Sciatic nerve (tissue), 2 donors: ENCODE measurements at regions not wholly inside any gene's neighbourhood (a gene's known extent, or its start where the extent isn't known, plus 50 kb on each side); places are given as distances from the start of the nearest gene placed in this dataset.
"Not testable (repeated sequence)": the region's sequence is repeated elsewhere in the genome, so short reads cannot be mapped to it uniquely, and the experiment has no call there.

Source experiments
- ATAC-seq: fragments of 200-7000 bp; cut with Tn5 transposase; one replicate; pipeline ENCODE4 v1.9.1; 2020; ENCODE audit warnings: mild to moderate bottlenecking, moderate library complexity
- DNase-seq: peaks from one replicate; pipeline ENCODE4 v3.0.0-alpha.2; 2020; ENCODE audit warnings: low spot score
- intact Hi-C: fragments of 100-400 bp; cut with DNase I; formaldehyde crosslinking; loops from one replicate; pipeline ENCODE4 v1.14.2; 2022
- donor health status: DM: no; HTN: no; CAD: no.
- donor health status: DM: no; HTN: no; CAD: no.

DNA sequence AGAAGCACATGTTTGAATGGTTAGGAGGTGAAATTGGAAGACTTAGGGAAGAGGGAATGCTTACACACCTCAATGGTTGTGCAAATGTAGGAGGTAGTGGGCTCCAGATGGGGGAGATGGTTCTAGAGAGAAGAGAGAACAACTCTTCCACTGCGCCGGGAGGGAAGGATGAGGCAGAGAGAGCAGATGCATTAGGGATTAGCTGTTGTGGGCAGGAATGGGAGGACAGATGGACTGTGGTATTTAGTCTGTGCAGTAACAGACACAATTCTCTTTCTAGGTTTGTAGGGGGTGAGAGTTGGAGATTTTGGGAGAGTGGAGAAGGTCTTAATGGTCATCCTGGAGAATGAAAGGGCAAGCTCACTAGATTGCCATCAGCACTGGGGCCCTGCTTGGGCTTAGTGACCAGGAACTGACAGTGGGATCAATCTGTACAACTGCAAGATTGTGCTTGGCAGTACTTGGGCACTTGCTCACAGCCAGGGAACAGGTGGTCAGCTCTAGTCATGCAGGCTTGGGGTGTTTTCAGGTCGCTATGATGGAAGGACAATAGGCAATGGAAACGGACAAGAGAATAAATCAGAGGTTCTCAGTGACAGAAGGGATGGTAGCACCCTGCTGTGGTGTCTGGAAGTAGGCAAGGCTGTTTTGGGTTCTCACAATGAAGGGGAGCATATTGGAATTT is 182.0 kb upstream of the MYLIP start:
- no peak for ATAC-seq
- no peak for DNase-seq
- intact Hi-C loops, result no loop called here

GRCh38 chr6:15945593-15946159 is 183.2 kb upstream of the MYLIP start:
- no peak for DNase-seq

DNA sequence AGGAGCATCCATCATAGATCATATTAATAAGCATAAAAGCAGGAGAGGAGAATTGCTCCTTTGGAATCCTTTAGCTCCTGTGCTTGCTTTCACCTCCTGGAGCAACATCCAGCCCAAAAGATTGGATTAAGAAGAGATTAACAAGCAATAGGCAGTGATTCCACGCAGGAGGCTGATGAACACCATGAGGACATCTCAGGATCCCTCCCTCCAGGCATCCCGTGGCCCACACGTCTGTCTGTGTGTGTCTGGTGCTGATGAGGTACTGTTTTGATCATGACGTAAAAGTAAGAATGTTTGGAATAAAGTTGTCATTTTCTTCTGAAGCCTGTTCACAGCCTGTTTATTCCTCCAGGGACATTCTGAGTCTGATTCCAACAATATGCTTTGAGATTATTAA is 185.5 kb upstream of the MYLIP start:
- intact Hi-C loops, result no loop called here
- peak; percentile 61 for ATAC-seq
- DNase-seq, result no peak

More at GRCh38 chr6:15945593-15946159, 183.2 kb upstream of the MYLIP start:
- intact Hi-C loops, result no loop called here
- no peak for ATAC-seq

- intact Hi-C loops, result no loop called here
These were observed 187.7 kb upstream of the MYLIP start for GRCh38 chr6:15941168-15941567.

DNA sequence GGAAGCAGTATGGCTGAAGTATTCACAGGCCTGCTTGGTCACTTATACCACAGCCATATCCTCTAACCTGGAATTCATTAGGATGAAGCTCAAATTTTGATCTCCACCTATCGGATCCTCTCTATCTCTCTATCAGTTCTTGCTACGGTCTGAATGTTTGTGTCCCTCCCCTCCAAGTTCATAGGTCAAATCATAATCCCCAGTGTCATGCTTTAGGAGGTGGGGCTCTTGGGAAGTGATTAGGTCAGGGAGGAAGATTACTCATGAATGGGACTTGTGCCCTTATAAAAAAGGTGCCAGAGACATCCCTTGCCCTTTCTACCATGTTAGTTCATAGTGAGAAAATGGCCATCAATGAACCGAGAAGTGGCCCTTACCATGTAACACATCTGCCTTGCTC is 190.8 kb upstream of the MYLIP start:
- intact Hi-C loops, result no loop called here
- no peak for ATAC-seq
- no peak for DNase-seq

More at GRCh38 chr6:15941168-15941567, 187.7 kb upstream of the MYLIP start:
- ATAC-seq (no peak), DNase-seq (no peak)

GRCh38 chr6:15937602-15938001 is 191.3 kb upstream of the MYLIP start:
- intact Hi-C loops, result no loop called here
- no peak for DNase-seq
- ATAC-seq, result no peak

GRCh38 chr6:15936503-15936902 is 192.4 kb upstream of the MYLIP start:
- DNase-seq, result no peak
- no peak for ATAC-seq
- intact Hi-C loops, result no loop called here

- intact Hi-C loops, result no loop called here
- DNase-seq (no peak), ATAC-seq (no peak)
These were observed 193.2 kb upstream of the MYLIP start for GRCh38 chr6:15935661-15936060.

DNA sequence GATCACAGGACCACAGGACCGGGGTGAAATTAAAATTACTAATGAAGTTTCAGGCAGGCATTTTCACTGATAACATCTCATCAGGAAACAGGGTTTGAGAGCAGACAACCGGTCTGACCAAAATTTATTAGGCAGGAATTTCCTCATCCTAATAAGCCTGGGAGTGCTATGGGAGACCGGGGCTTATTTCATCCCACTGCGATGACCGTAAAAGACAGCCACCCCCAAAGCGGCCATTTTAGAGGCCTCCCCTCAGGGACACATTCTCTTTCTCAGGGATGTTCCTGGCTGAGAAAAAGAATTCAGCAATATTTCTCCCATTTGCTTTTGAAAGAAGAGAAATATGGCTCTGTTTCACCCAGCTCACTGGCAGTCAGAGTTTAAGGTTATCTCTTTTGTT is 197.2 kb upstream of the MYLIP start:
- DNase-seq, ATAC-seq, intact Hi-C loops: not testable (repeated sequence)

DNA sequence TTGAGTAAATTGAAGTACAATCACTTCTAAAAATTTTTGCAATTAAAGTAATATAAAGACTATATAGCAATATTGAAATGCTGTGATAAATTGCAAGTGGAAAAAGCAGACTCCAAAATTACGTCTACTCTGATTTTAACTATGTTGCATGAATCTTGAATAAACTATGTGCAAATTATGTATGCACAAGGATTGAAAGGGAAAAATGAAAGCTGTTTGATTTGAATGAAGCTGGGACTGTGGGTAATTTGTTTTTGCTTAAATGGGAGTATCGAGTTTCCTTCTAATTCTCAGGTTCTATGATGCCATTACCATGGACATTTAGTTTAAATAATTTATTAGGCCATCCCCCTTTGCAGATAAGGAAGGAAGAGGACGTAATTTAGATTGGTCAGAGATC is 198.7 kb upstream of the MYLIP start:
- no peak for ATAC-seq
- DNase-seq, result no peak
- intact Hi-C loops, result no loop called here

GRCh38 chr6:15929685-15930084 is 199.2 kb upstream of the MYLIP start:
- intact Hi-C loops, result no loop called here
- no peak for DNase-seq
- ATAC-seq, result no peak

DNA sequence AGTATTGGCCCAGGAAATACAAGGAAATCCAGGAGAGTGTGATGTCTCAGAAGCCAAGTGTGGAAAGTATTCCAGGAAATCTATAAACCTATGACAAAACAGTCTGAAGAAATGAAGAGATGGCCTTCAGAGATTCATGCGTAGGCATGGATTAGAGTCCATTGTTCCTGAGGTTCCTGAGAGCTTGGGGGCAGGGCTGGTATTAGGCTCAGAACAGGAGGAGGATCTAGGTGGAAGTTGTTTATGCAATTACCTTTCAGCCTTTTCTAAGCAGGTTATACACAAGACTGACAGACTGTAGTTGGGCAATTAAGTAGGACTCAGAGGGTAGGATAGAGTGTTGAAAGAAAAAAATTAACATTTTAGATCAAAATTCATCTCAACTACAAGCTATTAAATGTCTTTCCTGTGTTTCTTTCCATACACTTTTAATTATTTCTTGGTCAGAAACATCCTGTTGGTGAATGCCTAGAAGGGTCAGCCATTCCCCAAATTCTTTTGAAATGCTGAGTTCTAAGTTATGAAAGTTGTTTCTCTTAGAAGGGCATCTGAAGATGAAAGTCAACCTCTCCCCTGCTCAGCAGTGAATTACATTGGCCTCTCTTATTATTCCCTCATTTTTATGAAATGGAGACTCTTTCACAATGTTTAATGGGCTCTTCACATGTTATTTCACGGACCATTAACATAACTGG is 201.2 kb upstream of the MYLIP start:
- intact Hi-C loops, result no loop called here
- ATAC-seq (no peak), DNase-seq (no peak)

GRCh38 chr6:15926256-15926655 is 202.6 kb upstream of the MYLIP start:
- intact Hi-C loops, result no loop called here
- no peak for DNase-seq
- ATAC-seq, result peak; percentile 88

GRCh38 chr6:15924893-15925292 is 204.0 kb upstream of the MYLIP start:
- ATAC-seq (no peak), DNase-seq (no peak)
- intact Hi-C loops, result no loop called here

GRCh38 chr6:15922510-15923250 is 206.2 kb upstream of the MYLIP start:
- ATAC-seq (no peak), DNase-seq (no peak)
- intact Hi-C loops, result no loop called here

- ATAC-seq, result no peak
- intact Hi-C loops, result no loop called here
- DNase-seq, result no peak
These were observed 207.6 kb upstream of the MYLIP start for GRCh38 chr6:15921243-15921642.

GRCh38 chr6:15916581-15916980 is 212.3 kb upstream of the MYLIP start:
- intact Hi-C loops, result no loop called here
- no peak for ATAC-seq
- no peak for DNase-seq

GRCh38 chr6:15915508-15916178 is 213.2 kb upstream of the MYLIP start:
- no peak for ATAC-seq
- intact Hi-C loops, result no loop called here
- DNase-seq, result no peak

DNA sequence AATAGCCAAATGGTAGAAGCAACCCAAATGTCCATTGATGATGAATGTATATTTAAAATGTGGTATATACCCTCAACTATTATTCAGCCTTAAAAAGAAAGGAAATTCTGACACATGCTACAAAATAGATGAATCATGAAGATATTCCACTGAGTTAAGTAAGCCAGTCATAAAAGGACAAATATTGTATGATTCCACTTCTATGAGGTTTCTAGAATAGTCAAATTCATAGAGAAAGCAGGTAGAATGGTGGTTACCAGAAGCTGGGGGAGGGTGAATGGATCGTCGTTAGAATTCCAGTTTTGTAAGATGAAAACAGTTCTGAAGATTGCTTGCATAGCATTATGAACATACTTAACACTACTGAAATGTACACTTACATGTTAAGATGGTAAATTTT is 214.3 kb upstream of the MYLIP start:
- ATAC-seq (no peak), DNase-seq (no peak)
- intact Hi-C loops, result no loop called here
